Sigmoid colon (tissue), 4 donors: ENCODE measurements at regions not wholly inside any gene's neighbourhood (a gene's known extent, or its start where the extent isn't known, plus 50 kb on each side); places are given as distances from the start of the nearest gene placed in this dataset.

Experiments used
- POLR2AphosphoS5 ChIP-seq, 4 donors: sonication (generic); formaldehyde crosslinking; IDR thresholded peaks; one replicate each; pipeline ENCODE4 v1.6.1; 2017; ENCODE audit warnings: antibody characterized with exemption in 4 of 4
- TF ChIP-seq, protein P1 (sequence below), 4 experiments: fragments of 450-650 bp in 3 of 4; fragments of 200-600 bp in 1 of 4; IDR thresholded peaks; one replicate each; pipeline ENCODE4 v1.5.1; 2016 to 2019; ENCODE audit warnings: antibody characterized with exemption in 4 of 4, mild to moderate bottlenecking in 3 of 4, moderate library complexity in 2 of 4

DNA sequence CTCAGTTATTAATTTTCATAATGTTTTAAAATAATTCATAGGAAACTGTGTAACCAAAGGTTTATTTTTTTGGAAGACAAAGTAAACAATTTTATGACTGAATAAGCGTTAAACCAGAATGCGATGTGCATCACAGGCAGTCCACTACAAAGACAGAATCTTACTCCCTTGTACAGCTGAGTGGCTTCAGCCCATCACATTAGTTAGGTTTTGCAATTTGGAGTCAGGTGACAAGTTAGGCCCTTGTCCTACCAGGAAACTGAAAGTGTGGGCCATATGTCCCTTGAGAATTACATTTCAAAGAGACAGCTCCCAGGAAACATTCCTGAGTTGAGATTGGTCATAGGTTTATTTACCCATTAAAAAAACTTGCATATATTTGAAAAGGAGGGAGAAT is 156.3 kb downstream of the MEX3B start:
- no peak for TF ChIP-seq POLR2AphosphoS5 (IDR thresholded peaks at IDR 0.05)
- TF ChIP-seq, protein P1, sequence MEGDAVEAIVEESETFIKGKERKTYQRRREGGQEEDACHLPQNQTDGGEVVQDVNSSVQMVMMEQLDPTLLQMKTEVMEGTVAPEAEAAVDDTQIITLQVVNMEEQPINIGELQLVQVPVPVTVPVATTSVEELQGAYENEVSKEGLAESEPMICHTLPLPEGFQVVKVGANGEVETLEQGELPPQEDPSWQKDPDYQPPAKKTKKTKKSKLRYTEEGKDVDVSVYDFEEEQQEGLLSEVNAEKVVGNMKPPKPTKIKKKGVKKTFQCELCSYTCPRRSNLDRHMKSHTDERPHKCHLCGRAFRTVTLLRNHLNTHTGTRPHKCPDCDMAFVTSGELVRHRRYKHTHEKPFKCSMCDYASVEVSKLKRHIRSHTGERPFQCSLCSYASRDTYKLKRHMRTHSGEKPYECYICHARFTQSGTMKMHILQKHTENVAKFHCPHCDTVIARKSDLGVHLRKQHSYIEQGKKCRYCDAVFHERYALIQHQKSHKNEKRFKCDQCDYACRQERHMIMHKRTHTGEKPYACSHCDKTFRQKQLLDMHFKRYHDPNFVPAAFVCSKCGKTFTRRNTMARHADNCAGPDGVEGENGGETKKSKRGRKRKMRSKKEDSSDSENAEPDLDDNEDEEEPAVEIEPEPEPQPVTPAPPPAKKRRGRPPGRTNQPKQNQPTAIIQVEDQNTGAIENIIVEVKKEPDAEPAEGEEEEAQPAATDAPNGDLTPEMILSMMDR (IDR thresholded peaks at IDR 0.05), result no peak
